Duodenal mucosa (tissue), 2 donors: ENCODE measurements at regions not wholly inside any gene's neighbourhood (a gene's known extent, or its start where the extent isn't known, plus 50 kb on each side); places are given as distances from the start of the nearest gene placed in this dataset.
"Not testable (repeated sequence)": the region's sequence is repeated elsewhere in the genome, so short reads cannot be mapped to it uniquely, and the experiment has no call there.

Experiments used
- H3K27ac ChIP-seq: one replicate; pipeline ENCODE4 v1.7.0; 2013; ENCODE audit warnings: low read depth, low read length
- H3K27me3 ChIP-seq, 2 donors: one replicate each; pipeline ENCODE4 v1.7.0; 2013; ENCODE audit warnings: low read length in 2 of 2, control low read depth in 1 of 2; ENCODE audit not compliant: insufficient read depth in 2 of 2, control insufficient read depth in 1 of 2
- H3K36me3 ChIP-seq, 2 donors: one replicate each; pipeline ENCODE4 v1.7.0; 2013; ENCODE audit warnings: low read length in 2 of 2, control low read depth in 1 of 2; ENCODE audit not compliant: insufficient read depth in 2 of 2, control insufficient read depth in 1 of 2
- H3K4me1 ChIP-seq, 2 donors: one replicate each; pipeline ENCODE4 v1.7.0; 2013; ENCODE audit warnings: low read length in 2 of 2, control low read depth in 1 of 2; ENCODE audit not compliant: insufficient read depth in 2 of 2, control insufficient read depth in 1 of 2
- H3K4me3 ChIP-seq, 2 donors: one replicate each; pipeline ENCODE4 v1.7.0; 2013; ENCODE audit warnings: low read length in 2 of 2, low read depth in 1 of 2
- H3K9ac ChIP-seq, 2 donors: one replicate each; pipeline ENCODE4 v1.7.0; 2013; ENCODE audit warnings: low read length in 2 of 2, low read depth in 1 of 2
- H3K9me3 ChIP-seq, 2 donors: one replicate each; pipeline ENCODE4 v1.7.0; 2013; ENCODE audit warnings: low read length in 2 of 2, control low read depth in 1 of 2; ENCODE audit not compliant: control insufficient read depth in 1 of 2

GRCh38 chr14:94826774-94827173 is 56.9 kb upstream of the GSC start:
- H3K9me3 ChIP-seq = no peaks in the 10 kb centered on the region
- H3K36me3 ChIP-seq = no peaks in the 10 kb centered on the region
- H3K27ac ChIP-seq = no peak overlapping the region
- H3K4me3 ChIP-seq = no peak overlapping the region
- no peaks in the 10 kb centered on the region for H3K27me3 ChIP-seq
- no peak overlapping the region for H3K9ac ChIP-seq
- H3K4me1 ChIP-seq = no peaks in the 10 kb centered on the region

GRCh38 chr14:94823556-94824341 is 53.8 kb upstream of the GSC start:
- Histone ChIP-seq H3K27ac (no peak overlapping the region), H3K4me3 (no peak overlapping the region), H3K36me3 (no peaks in the 10 kb centered on the region), H3K9ac (no peak overlapping the region), H3K9me3 (no peaks in the 10 kb centered on the region), H3K27me3 (no peaks in the 10 kb centered on the region), H3K4me1 (no peaks in the 10 kb centered on the region)

- Histone ChIP-seq H3K4me3 (no peak overlapping the region), H3K27ac (no peak overlapping the region), H3K9me3 (no peaks in the 10 kb centered on the region), H3K4me1 (no peaks in the 10 kb centered on the region), H3K27me3 (no peaks in the 10 kb centered on the region), H3K9ac (no peak overlapping the region), H3K36me3 (no peaks in the 10 kb centered on the region)
Observed at GRCh38 chr14:94821705-94822104, 51.8 kb upstream of the GSC start.

DNA sequence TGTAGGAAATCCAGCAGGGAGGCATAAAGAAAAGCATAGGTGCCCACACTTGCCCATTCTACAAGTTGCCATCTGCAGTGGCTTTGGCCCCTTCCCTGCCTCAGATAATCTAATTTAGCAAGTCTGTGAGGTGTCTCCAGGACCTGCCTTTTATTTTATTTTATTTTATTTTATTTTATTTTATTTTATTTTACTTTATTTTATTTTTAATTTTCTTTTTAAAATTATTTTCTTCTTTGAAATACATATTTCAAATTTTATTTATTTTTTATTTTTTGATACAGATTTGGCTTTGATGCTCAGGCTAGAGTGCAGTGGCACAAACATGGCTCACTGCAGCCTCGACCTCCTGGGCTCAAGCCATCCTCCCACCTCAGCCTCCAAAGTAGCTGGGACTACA is 51.0 kb upstream of the GSC start:
- not testable (repeated sequence) for H3K4me1 ChIP-seq, H3K27ac ChIP-seq, H3K9ac ChIP-seq, H3K4me3 ChIP-seq, H3K27me3 ChIP-seq, H3K9me3 ChIP-seq, H3K36me3 ChIP-seq
